Osteocyte (in vitro differentiated cells): ENCODE measurements at regions not wholly inside any gene's neighbourhood (a gene's known extent, or its start where the extent isn't known, plus 50 kb on each side); places are given as distances from the start of the nearest gene placed in this dataset.

Source experiments
- DNase-seq: peaks from one replicate; pipeline ENCODE4 v3.0.0; 2021; ENCODE audit warnings: mixed read lengths; ENCODE audit not compliant: unreplicated experiment; ENCODE audit errors: extremely low spot score
- H3K27ac Mint-ChIP-seq: one replicate; pipeline ENCODE4 v1.8.0; 2021; ENCODE audit warnings: mild to moderate bottlenecking, mixed read lengths; ENCODE audit not compliant: unreplicated experiment
- H3K27me3 Mint-ChIP-seq: one replicate; pipeline ENCODE4 v1.8.0; 2021; ENCODE audit warnings: mixed read lengths; ENCODE audit not compliant: unreplicated experiment
- H3K36me3 Mint-ChIP-seq: one replicate; pipeline ENCODE4 v1.8.0; 2021; ENCODE audit warnings: mixed read lengths; ENCODE audit not compliant: unreplicated experiment
- H3K4me1 Mint-ChIP-seq: one replicate; pipeline ENCODE4 v1.8.0; 2021; ENCODE audit warnings: mixed read lengths; ENCODE audit not compliant: unreplicated experiment
- H3K4me3 Mint-ChIP-seq: one replicate; pipeline ENCODE4 v1.8.0; 2021; ENCODE audit warnings: mild to moderate bottlenecking, moderate library complexity, mixed read lengths; ENCODE audit not compliant: unreplicated experiment
- H3K9me3 Mint-ChIP-seq: one replicate; pipeline ENCODE4 v1.8.0; 2021; ENCODE audit warnings: mixed read lengths; ENCODE audit not compliant: unreplicated experiment
- TF ChIP-seq, protein P1 (sequence below): fragments of 200-600 bp; sonication (generic); IDR thresholded peaks from 2 replicates; pipeline ENCODE4 v1.5.0; 2021; ENCODE audit warnings: antibody characterized with exemption, mild to moderate bottlenecking, moderate library complexity

DNA sequence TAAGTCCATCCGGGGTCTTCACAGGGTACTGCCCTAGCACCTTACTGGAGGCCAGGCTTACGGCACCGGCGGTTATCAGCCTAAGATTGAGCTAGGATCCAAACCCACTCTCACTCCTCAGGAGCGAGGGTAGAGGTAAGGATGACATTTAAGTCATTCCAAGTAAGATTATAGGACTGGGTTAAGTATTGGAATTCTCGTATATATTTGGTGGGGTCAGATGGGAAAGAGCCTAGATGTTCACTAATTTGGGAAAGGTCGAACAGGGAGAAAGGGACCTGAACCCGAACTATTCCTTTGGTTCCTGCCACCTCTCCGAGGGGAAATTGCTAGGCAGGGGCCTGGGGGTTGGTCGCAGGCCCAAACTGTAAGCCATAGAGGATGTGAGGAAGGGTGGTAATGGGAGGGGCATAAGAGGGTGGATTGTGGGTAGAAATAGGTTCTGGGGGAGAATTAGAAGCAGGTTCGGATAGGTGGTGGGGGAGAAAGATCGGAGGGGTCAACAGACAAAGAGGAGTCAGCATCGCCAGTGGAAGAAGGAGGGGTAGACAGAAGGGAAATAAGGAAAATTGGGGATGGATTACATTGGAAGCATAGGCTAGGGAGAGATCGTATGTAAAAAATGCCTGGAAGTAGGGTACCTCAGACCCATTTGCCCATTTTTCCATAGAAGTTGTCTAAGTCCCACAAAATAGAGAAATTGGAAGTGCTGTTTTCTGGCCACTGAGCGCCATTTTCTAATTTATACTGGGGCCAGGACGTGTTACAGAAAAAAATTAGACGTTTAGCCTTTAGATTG is 747.1 kb upstream of the ADGRB3 start:
- Mint-ChIP-seq H3K4me1 (peaks cover 16% of the 10 kb centered on the region), H3K9me3 (peaks cover 10% of the 10 kb centered on the region), H3K36me3 (no peaks in the 10 kb centered on the region), H3K27me3 (no peaks in the 10 kb centered on the region), H3K27ac (no peak overlapping the region), H3K4me3 (no peak overlapping the region)
- TF ChIP-seq, protein P1, sequence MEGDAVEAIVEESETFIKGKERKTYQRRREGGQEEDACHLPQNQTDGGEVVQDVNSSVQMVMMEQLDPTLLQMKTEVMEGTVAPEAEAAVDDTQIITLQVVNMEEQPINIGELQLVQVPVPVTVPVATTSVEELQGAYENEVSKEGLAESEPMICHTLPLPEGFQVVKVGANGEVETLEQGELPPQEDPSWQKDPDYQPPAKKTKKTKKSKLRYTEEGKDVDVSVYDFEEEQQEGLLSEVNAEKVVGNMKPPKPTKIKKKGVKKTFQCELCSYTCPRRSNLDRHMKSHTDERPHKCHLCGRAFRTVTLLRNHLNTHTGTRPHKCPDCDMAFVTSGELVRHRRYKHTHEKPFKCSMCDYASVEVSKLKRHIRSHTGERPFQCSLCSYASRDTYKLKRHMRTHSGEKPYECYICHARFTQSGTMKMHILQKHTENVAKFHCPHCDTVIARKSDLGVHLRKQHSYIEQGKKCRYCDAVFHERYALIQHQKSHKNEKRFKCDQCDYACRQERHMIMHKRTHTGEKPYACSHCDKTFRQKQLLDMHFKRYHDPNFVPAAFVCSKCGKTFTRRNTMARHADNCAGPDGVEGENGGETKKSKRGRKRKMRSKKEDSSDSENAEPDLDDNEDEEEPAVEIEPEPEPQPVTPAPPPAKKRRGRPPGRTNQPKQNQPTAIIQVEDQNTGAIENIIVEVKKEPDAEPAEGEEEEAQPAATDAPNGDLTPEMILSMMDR = no peak
- DNase-seq = no peak

DNA sequence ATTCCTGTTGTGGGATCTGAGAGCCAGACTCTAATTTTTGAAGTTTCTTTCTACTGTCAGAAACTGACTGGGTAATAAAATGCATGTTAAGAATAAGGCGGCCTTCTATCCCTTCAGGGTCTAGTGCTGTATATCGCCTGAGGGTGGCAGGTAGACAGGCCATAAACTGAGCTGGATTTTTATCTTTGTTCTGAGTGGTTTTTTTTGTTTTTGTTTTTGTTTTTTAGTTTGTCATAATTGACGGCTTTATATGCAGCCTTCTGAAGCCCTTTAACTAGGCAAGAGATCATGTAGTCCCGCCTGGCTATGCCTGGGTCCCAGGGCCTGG is 747.7 kb upstream of the ADGRB3 start:
- TF ChIP-seq, protein P1 = no peak
- Mint-ChIP-seq H3K27me3 (no peaks in the 10 kb centered on the region), H3K36me3 (no peaks in the 10 kb centered on the region), H3K4me1 (peaks cover 16% of the 10 kb centered on the region), H3K27ac (no peak overlapping the region), H3K9me3 (peaks cover 10% of the 10 kb centered on the region), H3K4me3 (no peak overlapping the region)
- DNase-seq = no peak

DNA sequence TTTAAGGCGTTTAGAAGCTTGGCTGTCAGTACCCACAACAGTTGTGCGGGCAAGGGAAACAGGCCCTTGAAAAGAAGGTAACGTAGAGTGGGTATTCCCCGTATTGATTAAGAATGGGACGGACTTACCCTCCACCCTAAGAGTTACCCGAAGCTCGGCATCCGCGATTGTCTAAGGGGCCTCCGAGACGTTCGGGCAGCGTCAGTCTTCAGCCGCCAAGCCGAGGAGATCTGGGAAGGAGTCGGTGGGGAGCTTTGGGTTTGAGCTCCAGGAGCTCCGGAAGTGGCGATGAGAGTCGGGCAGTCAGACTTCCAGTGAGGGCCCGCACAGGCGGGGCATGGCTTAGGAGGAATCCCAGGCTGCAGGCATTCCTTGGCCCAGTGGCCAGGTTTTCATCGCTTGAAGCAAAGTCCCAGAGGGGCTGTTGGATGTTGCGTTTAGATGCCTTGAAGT is 748.2 kb upstream of the ADGRB3 start:
- H3K9me3 Mint-ChIP-seq = peaks cover 10% of the 10 kb centered on the region
- H3K27me3 Mint-ChIP-seq = no peaks in the 10 kb centered on the region
- DNase-seq = no peak
- peaks cover 16% of the 10 kb centered on the region for H3K4me1 Mint-ChIP-seq
- no peak overlapping the region for H3K27ac Mint-ChIP-seq
- TF ChIP-seq, protein P1 = no peak
- H3K36me3 Mint-ChIP-seq = no peaks in the 10 kb centered on the region
- no peak overlapping the region for H3K4me3 Mint-ChIP-seq

DNA sequence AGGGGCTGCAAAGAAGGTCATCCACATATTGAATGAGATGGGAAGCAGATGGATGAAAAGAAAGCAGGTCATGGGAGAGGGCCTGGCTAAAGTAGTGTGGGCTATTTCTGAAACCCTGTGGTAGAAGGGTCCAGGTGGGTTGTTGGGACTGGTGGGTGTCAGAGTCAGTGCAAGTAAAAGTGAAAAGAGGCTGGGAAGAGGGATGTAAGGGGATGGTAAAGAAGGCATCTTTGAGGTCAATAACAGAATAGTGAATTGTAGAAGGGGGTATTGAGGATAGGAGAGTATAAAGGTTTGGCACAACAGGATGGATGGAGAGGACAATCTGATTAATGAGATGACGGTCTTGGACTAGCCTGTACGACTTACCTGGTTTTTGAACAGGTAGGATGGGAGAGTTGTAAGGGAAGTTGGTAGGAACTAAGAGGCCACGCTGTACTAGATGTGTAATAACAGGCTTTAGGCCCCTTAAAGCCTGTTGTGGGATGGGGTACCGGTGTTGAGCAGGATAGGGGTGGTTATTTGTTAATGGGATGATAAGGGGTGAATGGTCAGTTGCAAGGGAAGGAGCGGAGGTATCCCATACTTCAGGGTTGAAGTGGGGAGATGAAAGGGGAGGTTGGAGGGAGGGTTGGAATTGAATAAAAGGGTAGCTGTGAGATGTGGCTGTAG is 748.9 kb upstream of the ADGRB3 start:
- TF ChIP-seq, protein P1 = no peak
- Mint-ChIP-seq H3K4me3 (no peak overlapping the region), H3K27me3 (no peaks in the 10 kb centered on the region), H3K27ac (no peak overlapping the region), H3K36me3 (no peaks in the 10 kb centered on the region), H3K4me1 (peaks cover 16% of the 10 kb centered on the region), H3K9me3 (peaks cover 10% of the 10 kb centered on the region)
- DNase-seq = no peak
